ENCODE measurements at regions not wholly inside any gene's neighbourhood (a gene's known extent, or its start where the extent isn't known, plus 50 kb on each side); places are given as distances from the start of the nearest gene placed in this dataset.

DNA sequence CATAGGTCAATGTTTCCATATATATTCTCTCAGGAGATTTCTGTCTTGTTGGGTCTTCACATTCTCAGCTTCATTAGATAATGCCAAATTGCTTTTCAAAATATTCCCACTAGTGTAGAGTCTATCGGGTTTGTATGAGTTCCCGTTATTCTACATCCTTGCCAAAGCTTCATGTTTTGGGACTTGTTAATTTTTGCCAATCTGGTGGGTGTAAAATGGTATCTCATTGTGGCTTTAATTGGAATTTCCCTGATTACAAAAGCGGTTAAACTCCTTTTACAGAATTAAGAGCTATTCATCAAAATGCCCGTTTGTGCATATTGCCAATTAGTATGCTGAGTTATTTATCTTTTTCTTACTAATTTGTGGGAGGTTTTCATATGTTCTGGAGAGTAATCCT is 708.4 kb upstream of the ADAMTS5 start:
- no peak for DNase-seq

GRCh38 chr21:27674041-27674615 is 707.2 kb upstream of the ADAMTS5 start:
- no peak for DNase-seq

DNA sequence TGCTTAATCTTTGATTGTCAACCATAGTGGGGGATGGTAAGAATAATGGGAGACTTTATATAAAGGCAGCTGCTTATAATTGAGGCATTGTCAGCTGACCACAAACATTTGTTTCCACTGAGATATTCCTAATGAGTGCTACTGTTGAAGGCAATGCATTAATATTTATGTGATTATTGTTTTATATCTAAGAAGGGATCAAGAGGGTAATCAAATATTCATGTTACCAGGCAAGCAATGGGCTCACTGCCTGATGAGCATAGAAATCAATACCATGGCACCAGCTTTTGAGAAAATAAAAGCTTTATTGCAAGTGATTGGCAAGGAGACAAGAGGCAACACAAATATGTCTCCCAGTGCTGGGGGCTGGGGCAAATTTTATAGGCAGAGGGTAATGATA is 706.7 kb upstream of the ADAMTS5 start:
- no peak for DNase-seq

DNA sequence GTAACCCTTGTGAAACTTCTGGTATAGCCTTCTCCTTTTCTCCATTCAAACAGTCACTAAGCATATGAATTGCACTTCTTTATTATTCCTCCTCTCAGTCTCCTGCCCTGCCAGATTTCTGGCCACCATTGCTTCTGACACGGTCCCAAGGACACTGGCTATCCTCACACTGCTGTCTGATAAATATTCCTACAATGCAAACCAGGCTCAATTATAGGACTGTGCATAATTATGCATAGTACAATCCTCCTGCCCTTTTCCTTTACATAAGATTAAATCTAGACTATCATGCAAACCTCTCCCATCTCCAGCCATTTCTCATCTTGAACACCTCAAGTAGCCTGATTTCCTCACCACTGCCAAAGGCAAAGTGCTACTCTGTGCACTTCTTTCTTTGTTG is 704.3 kb upstream of the ADAMTS5 start:
- DNase-seq, result no peak

DNA sequence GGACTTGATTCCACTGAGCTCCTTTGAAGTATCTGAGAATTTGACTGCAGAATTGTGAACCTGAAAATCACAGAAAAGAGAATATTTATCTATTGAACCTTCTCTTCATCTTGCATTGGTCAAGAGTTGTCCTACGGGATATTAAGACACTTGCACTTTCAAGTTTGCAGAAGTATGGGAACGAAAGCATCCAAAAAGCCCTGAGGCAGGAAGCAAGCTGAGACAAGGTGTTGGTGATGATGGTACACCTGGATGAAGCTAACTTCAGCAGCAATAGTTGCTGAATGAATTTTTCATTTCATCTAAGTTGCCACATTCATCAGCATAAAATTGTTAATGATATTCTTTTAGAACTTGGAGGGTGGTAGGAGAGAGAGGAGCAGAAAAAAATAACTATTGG is 686.6 kb upstream of the ADAMTS5 start:
- no peak for DNase-seq

DNA sequence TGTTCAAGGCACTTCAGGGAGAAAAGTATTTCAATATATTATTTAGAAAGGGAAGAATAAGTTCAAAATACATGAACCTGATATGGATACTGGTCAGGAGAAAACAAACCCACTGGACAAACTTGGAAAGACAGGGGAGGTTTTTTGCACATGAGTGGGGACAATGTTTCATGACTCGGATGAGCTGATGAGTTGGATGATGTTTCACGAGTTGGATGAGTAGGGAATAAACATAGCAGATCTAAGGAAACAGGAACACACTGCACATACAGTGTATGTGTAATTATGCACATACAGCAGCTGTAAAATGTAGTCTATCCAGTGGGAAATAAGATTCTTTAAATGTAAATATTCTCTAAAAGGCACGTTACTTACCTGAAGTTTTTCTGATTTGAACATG is 682.9 kb upstream of the ADAMTS5 start:
- DNase-seq, result no peak

DNA sequence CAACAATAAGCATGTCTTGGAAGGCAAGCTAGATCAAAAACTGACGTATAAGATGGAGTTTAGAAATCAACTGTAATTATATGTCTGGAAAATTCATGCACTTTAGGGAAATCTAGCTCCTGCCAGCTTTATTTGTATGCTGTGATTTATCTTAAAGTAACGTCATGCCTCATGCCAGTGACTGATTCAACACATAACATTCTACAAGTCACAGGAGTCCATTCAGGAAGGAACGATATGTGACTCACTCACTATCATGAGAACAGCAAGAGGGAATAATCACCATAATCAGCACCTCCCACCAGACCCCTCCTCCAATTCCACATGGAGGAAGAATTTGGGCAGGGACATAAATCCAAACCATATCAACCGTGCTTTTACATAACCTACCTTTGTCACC is 682.4 kb upstream of the ADAMTS5 start:
- no peak for DNase-seq

GRCh38 chr21:27648560-27648959 is 681.7 kb upstream of the ADAMTS5 start:
- DNase-seq, result no peak

- no peak for DNase-seq
These were observed 681.0 kb upstream of the ADAMTS5 start for GRCh38 chr21:27647921-27648320.

DNA sequence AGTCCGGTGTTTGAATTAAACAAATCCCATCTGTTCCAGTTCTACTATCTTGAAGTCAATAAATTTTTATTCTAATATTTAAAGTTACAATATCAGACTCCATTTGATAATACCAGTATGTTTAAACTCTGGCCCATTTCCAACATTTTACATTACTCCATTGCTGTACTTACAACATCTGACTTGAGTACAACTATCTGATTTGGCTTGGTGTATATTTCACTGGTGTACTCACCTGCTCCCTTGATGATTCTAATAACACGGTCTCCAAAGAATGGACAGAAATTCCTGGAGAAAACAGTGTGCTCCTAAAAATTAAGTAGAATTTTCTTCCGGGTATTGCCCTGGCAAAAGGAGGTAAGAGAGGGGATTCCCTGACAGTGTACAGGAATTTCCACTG is 680.5 kb upstream of the ADAMTS5 start:
- DNase-seq, result no peak

GRCh38 chr21:27646691-27647090 is 679.8 kb upstream of the ADAMTS5 start:
- DNase-seq, result no peak

GRCh38 chr21:27646056-27646455 is 679.2 kb upstream of the ADAMTS5 start:
- DNase-seq, result no peak

DNA sequence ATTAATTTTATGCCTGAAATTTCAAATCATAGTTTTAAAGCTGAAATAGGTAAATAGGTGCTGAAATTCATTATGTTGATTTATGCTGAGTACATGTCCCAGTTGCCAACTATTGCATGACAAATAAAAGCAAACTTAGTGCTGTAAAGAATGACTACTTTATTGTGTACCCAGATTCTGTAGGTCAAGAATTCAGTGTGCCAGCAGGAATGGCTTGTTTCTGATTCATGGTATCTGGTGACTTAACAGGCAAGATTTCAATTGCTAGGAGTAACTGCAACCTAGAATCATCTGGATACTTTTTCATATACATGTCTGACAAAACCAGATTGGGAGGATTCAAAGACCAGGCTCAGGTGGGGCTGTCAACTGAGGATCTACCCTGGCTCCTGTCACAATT is 678.4 kb upstream of the ADAMTS5 start:
- DNase-seq, result no peak

- no peak for DNase-seq
These were observed 676.4 kb upstream of the ADAMTS5 start for GRCh38 chr21:27643326-27643725.

DNA sequence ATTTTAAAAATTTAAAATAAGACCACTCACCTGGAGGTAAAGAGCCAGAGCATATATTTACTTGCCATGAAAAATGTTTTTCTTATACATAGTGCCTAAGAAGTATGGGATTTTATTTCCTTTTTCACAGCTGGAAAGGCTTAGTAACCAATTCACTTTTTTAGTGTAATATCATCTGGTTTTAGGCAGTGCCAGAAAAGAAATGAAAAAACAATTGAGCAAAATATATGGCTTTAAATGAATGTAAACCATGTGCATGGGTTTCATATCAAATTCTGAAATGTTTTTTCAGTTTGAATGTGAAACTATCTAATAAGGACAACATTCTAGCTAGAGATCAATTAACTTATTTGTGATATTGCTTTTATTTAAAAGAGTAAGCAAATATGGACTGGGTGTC is 672.4 kb upstream of the ADAMTS5 start:
- DNase-seq, result no peak

DNA sequence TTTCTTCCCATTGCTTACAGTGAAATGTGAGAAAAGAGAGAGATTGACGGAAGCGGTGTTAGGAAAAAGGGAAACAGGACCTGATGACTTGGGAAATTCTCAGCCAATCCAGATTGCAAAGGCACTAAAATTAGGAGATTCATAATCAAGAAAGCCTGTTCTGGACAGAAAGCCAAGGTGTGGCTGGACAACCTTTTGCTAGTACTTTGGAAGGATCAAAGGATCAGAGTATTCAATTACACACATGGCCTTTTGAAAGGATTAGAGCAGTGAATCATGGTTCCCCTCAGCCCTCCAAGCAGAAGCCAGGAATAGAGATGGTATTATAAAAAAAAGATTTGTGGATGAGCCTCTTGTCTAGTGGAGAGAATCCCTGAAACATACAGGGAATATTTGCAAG is 669.8 kb upstream of the ADAMTS5 start:
- DNase-seq, result no peak

DNA sequence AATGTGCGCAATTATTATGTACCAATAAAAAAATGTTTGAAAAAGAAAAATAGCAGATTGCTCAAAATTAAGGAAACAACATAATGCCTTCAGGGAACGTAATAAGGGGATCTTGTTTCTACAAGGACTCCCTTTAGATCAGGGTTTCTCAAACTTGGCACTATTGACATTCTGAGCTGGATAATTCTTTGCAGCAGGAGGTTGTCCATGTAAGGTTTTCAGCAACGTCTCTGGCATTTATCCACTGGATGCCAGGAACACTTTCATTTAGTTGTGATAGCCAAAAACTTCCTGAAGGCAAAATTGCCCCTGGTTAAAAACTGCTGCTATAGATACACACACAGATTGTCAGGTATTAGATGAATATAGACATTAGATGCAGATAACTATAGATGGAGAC is 666.7 kb upstream of the ADAMTS5 start:
- no peak for DNase-seq

DNA sequence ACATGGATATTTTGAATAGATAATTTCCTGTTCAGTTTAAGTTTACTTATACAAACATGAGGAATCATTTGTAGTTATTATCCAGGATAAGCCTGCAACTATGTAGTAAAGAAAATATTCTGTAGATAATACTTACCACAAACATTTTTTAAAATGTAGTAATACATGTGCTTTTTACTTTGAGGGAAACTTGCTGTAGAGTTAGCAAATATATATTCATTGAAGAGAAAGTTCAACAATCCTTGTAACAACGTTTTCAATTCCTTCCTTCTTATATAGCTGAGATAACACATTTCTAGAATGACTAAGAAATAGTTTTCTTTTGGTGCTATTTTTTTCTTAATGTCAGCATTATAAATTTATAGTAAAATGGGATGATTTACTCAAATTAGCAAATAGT is 664.6 kb upstream of the ADAMTS5 start:
- no peak for DNase-seq

GRCh38 chr21:27622631-27623030 is 655.7 kb upstream of the ADAMTS5 start:
- no peak for DNase-seq

GRCh38 chr21:27614231-27614630 is 647.3 kb upstream of the ADAMTS5 start:
- no peak for DNase-seq

DNA sequence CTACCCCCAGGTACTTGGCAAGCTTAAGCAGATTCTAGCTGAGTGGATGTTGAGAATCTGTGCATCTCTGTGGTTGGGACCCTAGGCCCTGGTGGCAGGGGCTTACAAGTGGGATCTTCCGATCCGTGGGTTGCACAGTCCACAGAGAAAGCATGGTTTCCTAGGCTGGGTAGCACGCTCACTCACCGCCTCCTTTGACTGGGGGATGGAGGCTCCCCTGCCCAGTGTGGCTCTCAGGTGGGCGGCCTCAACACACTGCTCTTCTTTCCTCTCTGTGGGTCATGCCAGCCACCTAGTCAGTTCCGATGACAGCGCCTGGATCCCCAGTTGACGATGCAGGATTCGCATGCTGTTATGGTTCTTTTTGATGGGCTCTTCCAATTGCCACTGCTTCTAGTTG is 639.5 kb upstream of the ADAMTS5 start:
- no peak for DNase-seq

DNA sequence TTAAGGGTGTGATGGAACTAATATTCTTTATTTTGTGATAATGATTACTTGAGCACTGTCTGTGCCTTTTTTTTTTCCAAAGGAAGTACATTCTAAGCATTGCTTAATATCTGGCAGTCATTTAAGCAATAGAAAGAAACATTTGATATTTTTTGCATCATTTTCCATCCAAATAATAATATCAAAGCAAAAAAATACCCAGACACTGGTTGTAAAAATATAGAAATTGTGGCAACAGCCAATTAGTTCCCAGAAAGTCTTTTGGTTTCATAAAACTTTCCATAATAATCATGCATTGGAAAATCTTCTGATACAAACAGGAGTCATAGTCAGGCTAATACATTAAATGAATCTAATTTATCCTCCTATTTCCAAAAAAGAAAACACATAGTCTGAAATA is 629.3 kb upstream of the ADAMTS5 start:
- no peak for DNase-seq

DNA sequence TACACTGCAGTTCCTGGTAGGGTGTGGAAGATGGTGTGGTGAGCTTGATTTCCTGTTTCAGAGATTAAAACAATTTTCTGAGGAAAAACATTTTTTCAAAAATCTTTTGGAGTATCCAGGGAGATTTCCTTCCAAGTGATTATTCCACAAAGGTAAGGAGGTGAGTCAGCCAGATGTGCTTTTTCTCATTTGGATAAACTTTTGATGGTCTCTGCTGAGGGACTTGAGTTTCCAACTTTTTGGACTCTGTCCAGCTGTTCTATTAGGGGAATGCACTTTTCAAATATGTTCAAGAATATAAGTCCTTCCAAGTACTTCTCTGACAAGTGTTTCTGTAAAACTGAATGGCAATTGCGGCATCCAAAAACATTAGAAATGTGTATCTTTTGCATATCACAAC is 628.8 kb upstream of the ADAMTS5 start:
- no peak for DNase-seq

GRCh38 chr21:27590271-27590670 is 623.4 kb upstream of the ADAMTS5 start:
- no peak for DNase-seq
